Liver (tissue), 8 donors: ENCODE measurements at regions not wholly inside any gene's neighbourhood (a gene's known extent, or its start where the extent isn't known, plus 50 kb on each side); places are given as distances from the start of the nearest gene placed in this dataset.

Experiments used
- DNase-seq: peaks from one replicate; pipeline ENCODE4 v3.0.0-alpha.2; 2017; ENCODE audit warnings: low spot score
- H3K27ac ChIP-seq, 2 donors: one replicate each; pipeline ENCODE4 v1.7.0; 2013; ENCODE audit warnings: inconsistent platforms in 2 of 2, low read length in 2 of 2, control low read depth in 1 of 2, low read depth in 1 of 2, mild to moderate bottlenecking in 1 of 2
- H3K27me3 ChIP-seq, 4 donors: one replicate each; pipeline versions ENCODE4 v1.6.1 to v1.7.0; 2013; ENCODE audit warnings: low read length in 3 of 4, inconsistent platforms in 1 of 4, mild to moderate bottlenecking in 1 of 4, moderate library complexity in 1 of 4; ENCODE audit not compliant: control insufficient read depth in 4 of 4, insufficient read depth in 4 of 4
- H3K36me3 ChIP-seq, 4 donors: one replicate each; pipeline versions ENCODE4 v1.6.1 to v1.7.0; 2013; ENCODE audit warnings: low read length in 3 of 4, mild to moderate bottlenecking in 3 of 4, low read depth in 1 of 4, moderate library complexity in 1 of 4; ENCODE audit not compliant: control insufficient read depth in 4 of 4, insufficient read depth in 3 of 4
- H3K4me1 ChIP-seq, 4 donors: one replicate each; pipeline versions ENCODE4 v1.6.1 to v1.7.0; 2013; ENCODE audit warnings: low read length in 3 of 4, mild to moderate bottlenecking in 3 of 4, moderate library complexity in 1 of 4; ENCODE audit not compliant: control insufficient read depth in 4 of 4, insufficient read depth in 4 of 4
- H3K4me3 ChIP-seq, 3 donors: one replicate each; pipeline versions ENCODE4 v1.6.1 to v1.7.0; 2013; ENCODE audit warnings: low read length in 3 of 3, control low read depth in 1 of 3, low read depth in 1 of 3, mild to moderate bottlenecking in 1 of 3
- H3K9ac ChIP-seq, 2 donors: one replicate each; pipeline ENCODE4 v1.7.0; 2013; ENCODE audit warnings: low read length in 2 of 2, mild to moderate bottlenecking in 2 of 2, moderate library complexity in 2 of 2, control low read depth in 1 of 2, low read depth in 1 of 2
- H3K9me3 ChIP-seq, 4 donors: one replicate each; pipeline versions ENCODE4 v1.6.1 to v1.7.0; 2013; ENCODE audit warnings: low read length in 3 of 4; ENCODE audit not compliant: control insufficient read depth in 4 of 4
- CTCF ChIP-seq: fragments of 150-350 bp; IDR thresholded peaks from 2 replicates; pipeline ENCODE4 v1.5.1; 2017; ENCODE audit warnings: improper control_type of control experiment, low read depth, low read length; ENCODE audit not compliant: missing input control
- EGR1 ChIP-seq, 2 donors: IDR thresholded peaks; 2 replicates each; pipeline ENCODE4 v1.6.1; 2016 to 2018; ENCODE audit warnings: antibody characterized with exemption in 2 of 2, low read depth in 2 of 2
- FOXA1 ChIP-seq: IDR thresholded peaks from 2 replicates; pipeline ENCODE4 v1.6.1; 2016; ENCODE audit warnings: antibody characterized with exemption
- HNF4A ChIP-seq, 2 donors: conservative IDR thresholded peaks; 2 replicates each; pipeline ENCODE4 v1.6.1; 2016; ENCODE audit warnings: antibody characterized with exemption in 2 of 2, mild to moderate bottlenecking in 2 of 2
- HNF4G ChIP-seq: IDR thresholded peaks from 2 replicates; pipeline ENCODE4 v1.6.1; 2016; ENCODE audit warnings: antibody characterized with exemption
- JUND ChIP-seq, 2 donors: IDR thresholded peaks; 2 replicates each; pipeline ENCODE4 v1.6.1; 2016; ENCODE audit warnings: antibody characterized with exemption in 2 of 2
- NR2F2 ChIP-seq: IDR thresholded peaks from 2 replicates; pipeline ENCODE4 v1.6.1; 2016; ENCODE audit warnings: antibody characterized with exemption
- RAD21 ChIP-seq, 2 donors: IDR thresholded peaks; 2 replicates each; pipeline ENCODE4 v1.6.1; 2016; ENCODE audit warnings: antibody characterized with exemption in 2 of 2, mild to moderate bottlenecking in 2 of 2
- RXRA ChIP-seq, 2 donors: IDR thresholded peaks; 2 replicates each; pipeline ENCODE4 v1.6.1; 2017 to 2018; ENCODE audit warnings: antibody characterized with exemption in 2 of 2, mild to moderate bottlenecking in 1 of 2
- SP1 ChIP-seq: IDR thresholded peaks from 2 replicates; pipeline ENCODE4 v1.6.1; 2018; ENCODE audit warnings: antibody characterized with exemption, mild to moderate bottlenecking
- TAF1 ChIP-seq: conservative IDR thresholded peaks from 2 replicates; pipeline ENCODE4 v1.6.1; 2016; ENCODE audit warnings: antibody characterized with exemption, mild to moderate bottlenecking
- YY1 ChIP-seq: IDR thresholded peaks from 2 replicates; pipeline ENCODE4 v1.6.1; 2016; ENCODE audit warnings: antibody characterized with exemption, mild to moderate bottlenecking
- WGBS: extraction: QIAGEN DNeasy Blood & Tissue Kit; methylation state at CpG from one replicate; pipeline ENCODE4 v1.1.7; 2013; 5-methylcytosine and 5-hydroxymethylcytosine counted together
- TF ChIP-seq, protein P1 (sequence below): IDR thresholded peaks from 2 replicates; pipeline ENCODE4 v1.6.1; 2016; ENCODE audit warnings: antibody characterized with exemption
- TF ChIP-seq, protein P2 (sequence below): IDR thresholded peaks from 2 replicates; pipeline ENCODE4 v1.6.1; 2016; ENCODE audit warnings: antibody characterized with exemption
- donor health status: healthy.
- donor health status: healthy.
- donor health status: healthy.
- donor health status: healthy.
- donor health status: healthy.

- Histone ChIP-seq H3K36me3 (no peaks in the 10 kb centered on the region), H3K9me3 (peaks cover 0 to 4% (median 0%) of the 10 kb centered on the region in 4 donors), H3K9ac (no peak overlapping the region), H3K27ac (no peak overlapping the region), H3K4me3 (no peak overlapping the region), H3K27me3 (no peaks in the 10 kb centered on the region), H3K4me1 (no peaks in the 10 kb centered on the region)
- DNase-seq, result no peak
- WGBS, result 91% methylated on average over 1 of the region's 1 CpG
- TF ChIP-seq HNF4G (no peak), RAD21 (IDR thresholded peaks at IDR 0.05) (no peak), RXRA (IDR thresholded peaks at IDR 0.05) (no peak), CTCF (no peak), TAF1 (no peak), HNF4A (conservative IDR thresholded peaks at IDR 0.05) (no peak), SP1 (no peak), NR2F2 (no peak)
- TF ChIP-seq, protein P1, sequence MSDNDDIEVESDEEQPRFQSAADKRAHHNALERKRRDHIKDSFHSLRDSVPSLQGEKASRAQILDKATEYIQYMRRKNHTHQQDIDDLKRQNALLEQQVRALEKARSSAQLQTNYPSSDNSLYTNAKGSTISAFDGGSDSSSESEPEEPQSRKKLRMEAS, result no peak
Measured at GRCh38 chr15:54854667-54855066, 342.1 kb downstream of the RSL24D1 start.

- no peaks in the 10 kb centered on the region for H3K9me3 ChIP-seq
- no peak overlapping the region for H3K27ac ChIP-seq
- H3K4me3 ChIP-seq, result no peak overlapping the region
- TF ChIP-seq CTCF (no peak), NR2F2 (no peak), JUND (IDR thresholded peaks at IDR 0.05) (no peak), SP1 (no peak), YY1 (no peak), EGR1 (IDR thresholded peaks at IDR 0.05; ENCODE audit: low read depth in 2 of 2) (no peak), FOXA1 (no peak)
- TF ChIP-seq, protein P2, sequence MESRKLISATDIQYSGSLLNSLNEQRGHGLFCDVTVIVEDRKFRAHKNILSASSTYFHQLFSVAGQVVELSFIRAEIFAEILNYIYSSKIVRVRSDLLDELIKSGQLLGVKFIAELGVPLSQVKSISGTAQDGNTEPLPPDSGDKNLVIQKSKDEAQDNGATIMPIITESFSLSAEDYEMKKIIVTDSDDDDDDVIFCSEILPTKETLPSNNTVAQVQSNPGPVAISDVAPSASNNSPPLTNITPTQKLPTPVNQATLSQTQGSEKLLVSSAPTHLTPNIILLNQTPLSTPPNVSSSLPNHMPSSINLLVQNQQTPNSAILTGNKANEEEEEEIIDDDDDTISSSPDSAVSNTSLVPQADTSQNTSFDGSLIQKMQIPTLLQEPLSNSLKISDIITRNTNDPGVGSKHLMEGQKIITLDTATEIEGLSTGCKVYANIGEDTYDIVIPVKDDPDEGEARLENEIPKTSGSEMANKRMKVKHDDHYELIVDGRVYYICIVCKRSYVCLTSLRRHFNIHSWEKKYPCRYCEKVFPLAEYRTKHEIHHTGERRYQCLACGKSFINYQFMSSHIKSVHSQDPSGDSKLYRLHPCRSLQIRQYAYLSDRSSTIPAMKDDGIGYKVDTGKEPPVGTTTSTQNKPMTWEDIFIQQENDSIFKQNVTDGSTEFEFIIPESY, result no peak
- H3K27me3 ChIP-seq, result no peaks in the 10 kb centered on the region
- no peak overlapping the region for H3K9ac ChIP-seq
- DNase-seq, result no peak
- H3K4me1 ChIP-seq, result no peaks in the 10 kb centered on the region
- WGBS, result 68% methylated on average over 4 of the region's 4 CpGs
- no peaks in the 10 kb centered on the region for H3K36me3 ChIP-seq
Measured at GRCh38 chr15:54850101-54850500, 346.6 kb downstream of the RSL24D1 start.
